ENCODE measurements at regions not wholly inside any gene's neighbourhood (a gene's known extent, or its start where the extent isn't known, plus 50 kb on each side); places are given as distances from the start of the nearest gene placed in this dataset.

- no peak for DNase-seq (ENCODE audit: low read depth)
Measured at GRCh38 chr4:27184508-27185155, 324.0 kb downstream of the STIM2 start.

DNA sequence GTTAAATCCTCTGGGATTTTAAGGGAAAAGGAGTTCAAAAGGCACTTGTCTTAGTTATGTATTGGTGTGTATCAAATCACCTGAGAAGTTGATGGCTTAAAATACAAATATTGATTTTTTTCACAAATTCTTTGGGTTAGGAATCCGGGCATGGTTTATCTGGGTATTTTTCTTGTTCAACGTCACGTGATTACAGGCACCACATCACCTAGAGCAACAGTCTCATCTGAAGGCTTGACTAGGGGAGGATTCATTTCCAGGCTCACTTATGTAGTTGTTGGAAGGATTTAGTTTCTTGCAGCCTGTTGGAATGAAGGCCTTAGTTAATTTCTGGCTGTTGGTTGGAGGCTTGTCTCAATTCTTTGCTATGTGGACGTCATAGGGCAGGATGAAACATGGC is 326.1 kb downstream of the STIM2 start:
- DNase-seq (ENCODE audit: low read depth): no peak

DNA sequence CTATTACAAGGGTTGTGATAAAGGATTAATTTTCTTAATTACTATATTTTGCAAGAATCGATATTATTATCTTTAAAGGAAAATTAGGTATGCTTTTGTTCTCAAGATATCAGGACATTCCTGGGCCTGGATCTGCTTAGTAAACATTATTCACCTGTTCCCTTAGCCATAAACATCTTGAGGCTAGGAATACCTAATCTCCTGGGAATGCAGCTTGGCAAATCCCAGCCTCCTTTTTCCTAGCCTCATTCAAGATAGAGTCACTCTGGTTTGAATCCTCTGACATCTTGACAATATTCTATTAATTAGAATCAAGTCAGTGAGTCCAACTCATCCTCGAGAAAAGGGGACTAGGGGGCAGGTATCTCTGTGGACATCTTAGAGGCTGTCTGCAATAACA is 327.1 kb downstream of the STIM2 start:
- DNase-seq (ENCODE audit: low read depth): no peak

DNA sequence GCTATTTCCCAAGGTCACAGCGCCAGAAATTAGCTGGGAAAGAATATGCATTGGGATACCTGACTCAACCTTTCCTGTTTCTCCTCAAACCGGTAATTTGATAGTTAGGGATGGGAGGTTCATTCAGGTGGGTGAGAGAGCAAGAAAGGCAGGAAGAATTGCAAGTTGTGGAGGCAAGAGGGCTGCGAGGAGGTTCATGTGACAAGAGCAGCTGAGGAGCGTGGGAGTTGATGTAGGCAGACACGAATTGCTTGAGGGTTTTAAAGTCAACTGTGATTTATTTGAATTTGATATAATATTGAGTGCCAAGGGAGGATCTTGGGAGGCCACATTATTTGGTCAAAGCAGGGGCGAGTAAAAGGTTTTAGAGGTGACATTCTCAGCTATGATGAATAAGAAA is 329.0 kb downstream of the STIM2 start:
- no peak for DNase-seq (ENCODE audit: low read depth)

DNA sequence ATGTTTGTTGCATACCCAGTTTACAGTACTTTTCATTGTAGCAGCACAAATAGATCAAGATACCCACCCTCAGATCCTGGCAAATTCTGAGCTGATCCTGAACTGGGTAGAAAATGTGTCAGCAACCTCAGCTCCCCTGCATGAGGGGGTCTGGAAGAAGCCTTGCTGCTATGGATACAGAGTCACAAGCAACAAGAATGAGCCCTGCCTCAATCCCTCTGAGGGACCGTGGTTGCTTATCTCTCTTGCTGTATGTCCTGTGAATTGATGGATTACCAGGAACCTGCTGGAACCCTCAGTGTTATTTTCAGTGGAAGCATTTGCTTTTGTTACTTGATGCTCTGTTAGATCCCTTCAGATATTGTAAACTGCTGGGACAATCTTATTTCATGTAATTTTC is 331.0 kb downstream of the STIM2 start:
- DNase-seq (ENCODE audit: low read depth): no peak

GRCh38 chr4:27194599-27195176 is 334.0 kb downstream of the STIM2 start:
- DNase-seq (ENCODE audit: low read depth): no peak

GRCh38 chr4:27198246-27198645 is 337.6 kb downstream of the STIM2 start:
- DNase-seq (ENCODE audit: low read depth): no peak

- no peak for DNase-seq (ENCODE audit: low read depth)
Measured at GRCh38 chr4:27198971-27199370, 338.3 kb downstream of the STIM2 start.

DNA sequence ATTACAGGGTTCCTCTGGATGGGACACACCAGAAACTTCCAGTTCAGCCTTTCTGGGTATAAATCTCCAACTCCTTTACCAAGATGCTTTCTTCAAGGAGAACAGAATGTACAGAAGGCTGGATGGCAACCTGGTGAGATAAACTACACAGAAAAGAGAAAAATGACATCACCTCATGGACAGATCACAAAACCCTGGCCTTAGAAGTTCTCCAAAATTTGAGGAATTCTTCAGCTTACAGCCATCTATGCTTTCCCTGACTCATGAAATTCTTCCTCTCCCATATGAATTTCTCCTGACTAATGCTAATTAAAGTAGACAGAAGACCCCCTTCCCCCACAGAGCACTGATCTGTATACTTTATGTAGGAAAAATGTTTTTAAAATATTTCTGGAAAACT is 345.4 kb downstream of the STIM2 start:
- DNase-seq (ENCODE audit: low read depth): no peak

GRCh38 chr4:27210956-27211355 is 350.3 kb downstream of the STIM2 start:
- DNase-seq (ENCODE audit: low read depth): no peak

- no peak for DNase-seq (ENCODE audit: low read depth)
Measured at GRCh38 chr4:27214010-27214409, 353.4 kb downstream of the STIM2 start.

GRCh38 chr4:27215220-27215826 is 354.7 kb downstream of the STIM2 start:
- no peak for DNase-seq (ENCODE audit: low read depth)

GRCh38 chr4:27217261-27217769 is 356.7 kb downstream of the STIM2 start:
- peak; percentile 49 for DNase-seq (ENCODE audit: low read depth)

GRCh38 chr4:27218013-27218412 is 357.4 kb downstream of the STIM2 start:
- DNase-seq (ENCODE audit: low read depth): peak; percentile 3

- no peak for DNase-seq (ENCODE audit: low read depth)
Measured at GRCh38 chr4:27223326-27223725, 362.7 kb downstream of the STIM2 start.

GRCh38 chr4:27233531-27233930 is 372.9 kb downstream of the STIM2 start:
- no peak for DNase-seq (ENCODE audit: low read depth)

DNA sequence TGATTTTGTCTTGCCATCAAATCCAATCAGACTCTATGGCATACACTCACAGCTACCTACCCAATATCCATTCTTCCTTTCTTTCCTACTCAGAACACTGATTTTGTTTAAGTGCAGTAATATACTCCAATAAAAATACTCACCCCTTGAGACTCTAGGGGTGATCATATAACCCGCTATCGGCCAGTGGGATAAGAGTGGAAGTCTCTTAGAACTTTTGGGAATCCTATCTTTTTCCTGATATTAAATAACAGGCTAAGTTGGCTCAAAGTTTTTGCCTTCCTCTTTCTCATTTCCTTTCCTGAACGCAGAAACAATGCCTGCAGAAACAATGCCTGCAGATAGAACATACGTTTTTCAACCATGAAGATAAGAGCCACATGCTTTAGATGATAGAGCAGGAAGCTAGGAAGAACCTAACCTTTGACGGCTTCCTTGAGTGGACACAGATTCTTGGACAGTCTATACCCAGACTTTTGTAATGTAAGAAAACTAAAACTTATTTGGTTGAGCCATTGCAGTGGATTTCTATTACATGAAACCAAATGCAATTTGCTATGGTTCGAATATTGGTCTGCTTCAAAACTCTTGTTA is 373.8 kb downstream of the STIM2 start:
- no peak for DNase-seq (ENCODE audit: low read depth)

DNA sequence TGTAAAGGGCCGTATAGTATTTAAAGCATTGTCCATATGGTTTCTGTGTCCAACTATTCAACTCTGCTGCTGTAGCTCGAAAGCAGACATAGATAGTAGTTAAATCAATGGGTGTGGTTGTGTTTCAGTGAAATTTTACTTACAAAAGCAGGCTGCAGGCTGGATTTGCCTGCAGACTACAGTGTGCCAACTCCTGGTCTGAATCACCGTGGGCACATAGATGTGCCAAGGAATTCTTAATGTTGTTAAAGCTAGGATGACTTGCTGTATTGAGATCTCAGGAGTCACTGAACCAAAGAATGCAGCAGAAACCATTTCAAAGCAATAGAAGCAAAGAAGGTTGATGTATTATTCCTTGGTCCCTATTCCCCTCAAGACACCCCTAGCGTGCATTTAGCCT is 379.0 kb downstream of the STIM2 start:
- DNase-seq (ENCODE audit: low read depth): no peak

- DNase-seq (ENCODE audit: low read depth): no peak
Measured at GRCh38 chr4:27242217-27242616, 381.6 kb downstream of the STIM2 start.

GRCh38 chr4:27245216-27245615 is 384.6 kb downstream of the STIM2 start:
- DNase-seq (ENCODE audit: low read depth): no peak

DNA sequence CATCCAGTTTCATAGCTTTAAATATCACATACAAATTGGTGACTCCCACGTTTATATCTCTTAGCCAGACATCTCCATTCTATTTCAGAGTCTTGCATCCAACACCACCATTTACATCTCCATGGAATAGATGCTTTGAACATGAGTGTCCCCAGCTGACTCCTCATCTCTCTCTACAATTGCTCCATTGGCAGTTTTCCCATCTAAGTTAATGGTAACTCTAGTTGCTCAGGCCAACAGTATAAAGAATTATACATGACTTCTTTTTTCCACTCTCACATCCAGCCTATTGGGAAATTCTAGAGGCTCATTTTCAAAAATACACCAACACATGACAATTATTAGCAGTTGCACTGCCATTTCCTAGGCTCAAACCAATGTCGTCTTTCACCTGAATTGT is 388.2 kb downstream of the STIM2 start:
- no peak for DNase-seq (ENCODE audit: low read depth)

DNA sequence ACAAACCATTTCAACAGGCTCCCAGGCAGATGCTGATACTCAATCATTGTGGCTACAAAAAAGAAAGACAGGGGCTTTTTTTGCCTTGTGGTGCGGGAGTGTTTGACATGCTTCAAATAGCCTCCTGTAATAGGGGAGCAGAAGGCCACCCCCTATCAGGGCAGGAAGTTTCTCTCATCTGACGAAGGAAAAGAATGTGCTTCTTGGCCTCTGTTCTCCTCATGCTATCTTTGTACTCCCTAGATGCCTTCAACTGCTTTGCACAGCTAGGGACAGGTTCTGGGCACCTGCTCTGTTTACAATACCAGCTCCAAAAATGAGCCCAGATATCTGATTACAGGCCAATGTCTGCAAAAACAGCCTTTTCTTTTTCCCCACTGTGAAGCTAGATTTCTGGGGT is 391.1 kb downstream of the STIM2 start:
- no peak for DNase-seq (ENCODE audit: low read depth)

DNA sequence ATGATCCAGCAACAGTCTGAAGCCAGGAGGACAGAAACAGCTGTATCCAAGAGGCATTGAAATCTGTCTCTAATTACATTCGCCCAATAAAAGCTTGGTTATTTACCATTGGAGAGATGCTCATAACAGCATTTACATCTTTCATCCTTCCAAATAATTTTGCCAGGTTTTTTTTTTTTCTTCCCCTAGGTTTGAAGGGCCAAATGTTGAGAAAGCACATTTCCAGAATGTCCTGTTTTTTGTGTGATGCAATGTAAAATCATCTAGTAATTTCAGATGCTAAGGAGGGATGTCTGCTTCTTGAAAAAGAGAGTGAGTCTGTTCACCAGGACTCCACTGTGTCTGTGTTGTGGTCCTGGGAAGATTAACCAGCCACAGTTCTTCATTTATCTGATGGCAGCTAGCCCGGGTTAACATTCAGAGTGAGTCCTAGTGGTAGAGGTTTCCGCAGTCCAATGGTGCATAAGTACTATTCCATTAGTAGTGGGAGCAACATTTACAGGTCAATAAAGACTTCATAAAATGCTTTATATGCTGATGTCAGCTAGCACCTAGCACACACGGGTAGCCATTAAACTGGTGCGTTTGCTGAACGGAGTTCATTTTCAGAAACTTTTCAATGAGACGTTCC is 406.8 kb downstream of the STIM2 start:
- DNase-seq (ENCODE audit: low read depth): no peak
